K562 (cell line): ENCODE measurements at regions not wholly inside any gene's neighbourhood (a gene's known extent, or its start where the extent isn't known, plus 50 kb on each side); places are given as distances from the start of the nearest gene placed in this dataset.

Experiments used
- ATAC-seq: fragments of 200-7000 bp; cut with Tn5 transposase; 3 replicates; pipeline ENCODE4 v1.9.1; 2020; ENCODE audit warnings: moderate library complexity
- BruUV-seq: library from RNA; stranded (reverse); fragments of 400-500 nt; replicated peaks from 2 replicates; lab custom pipeline; 2021; lab: Mats Ljungman, UMichigan
- CTCF ChIA-PET: fragments of 300-600 bp; formaldehyde crosslinking; extraction: SDS; loops from one replicate; lab custom pipeline; 2021; ENCODE audit warnings: low intra/inter-chr PET ratio; lab: Yijun Ruan, JAX
- POLR2A ChIA-PET: fragments of 300-600, 350-650 bp; sonication (Branson Sonifier 250); formaldehyde crosslinking; extraction: SDS; loops from one replicate; lab custom pipeline; 2021; ENCODE audit warnings: antibody characterized with exemption, inconsistent platforms; lab: Yijun Ruan, JAX
- DNase-seq, 4 experiments: peaks; one replicate each; pipeline versions ENCODE4 v3.0.0 to v3.0.0-alpha.2; 2011 to 2018; ENCODE audit warnings: low spot score in 3 of 4, mixed read lengths in 3 of 4; ENCODE audit errors: extremely low read depth in 1 of 4
- FAIRE-seq: peaks from 2 replicates; lab custom pipeline; 2011; peaks lifted over from hg19 to GRCh38; lab: Jason Lieb, UNC
- H2AFZ ChIP-seq: 2 replicates; pipeline ENCODE4 v1.6.0; 2011; ENCODE audit warnings: low read depth, low read length, control low read depth, inconsistent platforms
- H3K27ac ChIP-seq: fragments of 200-600 bp; 3 replicates; pipeline ENCODE4 v1.8.0; 2011; ENCODE audit warnings: low read depth, mild to moderate bottlenecking, control low read depth, inconsistent platforms, low read length, moderate library complexity, mixed read lengths; ENCODE audit errors: extremely low read depth
- H3K27me3 ChIP-seq, 2 experiments: fragments of 300-600 bp in 1 of 2; 2 replicates in 1 of 2; 3 replicates in 1 of 2; pipeline versions ENCODE4 v1.6.0 to v1.8.0; 2011; ENCODE audit warnings: inconsistent platforms in 2 of 2, low read length in 2 of 2, mild to moderate bottlenecking in 1 of 2, mixed read lengths in 1 of 2, moderate library complexity in 1 of 2; ENCODE audit not compliant: control insufficient read depth in 2 of 2, insufficient read depth in 2 of 2
- H3K36me3 ChIP-seq: fragments of 300-600 bp; 3 replicates; pipeline ENCODE4 v1.8.0; 2011; ENCODE audit warnings: mild to moderate bottlenecking, low read length, inconsistent platforms; ENCODE audit not compliant: control insufficient read depth, insufficient read depth
- H3K4me1 ChIP-seq, 2 experiments: fragments of 200-600 bp in 1 of 2; replicated peaks in 1 of 2; 2 replicates in 1 of 2; 3 replicates in 1 of 2; pipeline versions ENCODE4 v1.5.1 to v1.8.0; 2011; ENCODE audit warnings: inconsistent platforms in 2 of 2, low read length in 2 of 2, mild to moderate bottlenecking in 1 of 2, mixed read lengths in 1 of 2, moderate library complexity in 1 of 2; ENCODE audit not compliant: control insufficient read depth in 2 of 2, insufficient read depth in 2 of 2
- H3K4me2 ChIP-seq: 2 replicates; pipeline ENCODE4 v1.6.1; 2011; ENCODE audit warnings: low read length, control low read depth, inconsistent platforms, mixed read lengths; ENCODE audit not compliant: insufficient read depth
- H3K4me3 ChIP-seq: fragments of 200-600 bp; sonication (generic), shearing (Covaris generic); 2 replicates; pipeline ENCODE4 v1.5.1; 2016; ENCODE audit warnings: control low read depth, inconsistent platforms
- H3K79me2 ChIP-seq: fragments of 200-600 bp; 3 replicates; pipeline ENCODE4 v1.8.0; 2011; ENCODE audit warnings: low read length, inconsistent platforms; ENCODE audit not compliant: control insufficient read depth, insufficient read depth
- H3K9ac ChIP-seq, 2 experiments: 2 replicates each; pipeline versions ENCODE4 v1.6.0 to v1.6.1; 2011; ENCODE audit warnings: low read depth in 2 of 2, low read length in 2 of 2, control low read depth in 1 of 2, inconsistent platforms in 1 of 2, mild to moderate bottlenecking in 1 of 2, mixed read lengths in 1 of 2; ENCODE audit not compliant: insufficient read depth in 1 of 2
- H3K9me1 ChIP-seq: one replicate; pipeline ENCODE4 v1.6.0; 2011; ENCODE audit warnings: inconsistent platforms, mild to moderate bottlenecking, low read length, moderate library complexity; ENCODE audit not compliant: control insufficient read depth, insufficient read depth
- H3K9me3 ChIP-seq: replicated peaks from 2 replicates; pipeline ENCODE4 v1.5.1; 2011; ENCODE audit warnings: low read depth, low read length, inconsistent platforms; ENCODE audit not compliant: control insufficient read depth, insufficient read depth
- H4K20me1 ChIP-seq: replicated peaks from 2 replicates; pipeline ENCODE4 v1.6.1; 2011; ENCODE audit warnings: low read length, inconsistent platforms, mixed read lengths; ENCODE audit not compliant: control insufficient read depth, insufficient read depth
- ATF6 ChIP-seq: sonication (generic); formaldehyde crosslinking; IDR thresholded peaks from 2 replicates; pipeline ENCODE4 v1.4.0; 2020; ENCODE audit warnings: mild to moderate bottlenecking, missing genetic modification reagents
- DDX20 ChIP-seq: fragments of 450-650 bp; IDR thresholded peaks from 2 replicates; pipeline ENCODE4 v1.6.1; 2016; ENCODE audit warnings: missing genetic modification characterization, low read depth, mild to moderate bottlenecking, missing compliant biosample characterization, moderate library complexity
- ETS1 ChIP-seq: conservative IDR thresholded peaks from 2 replicates; pipeline ENCODE4 v1.6.1; 2011; ENCODE audit warnings: low read depth, mild to moderate bottlenecking, low read length; ENCODE audit not compliant: control insufficient read depth
- HEY1 ChIP-seq: fragments of 250-450 bp; sonication (Bioruptor Pico); IDR thresholded peaks from 2 replicates; pipeline ENCODE4 v1.5.0; 2020; ENCODE audit warnings: mild to moderate bottlenecking, moderate library complexity, borderline replicate concordance
- HNRNPL ChIP-seq: fragments of 200-400 bp; formaldehyde crosslinking; IDR thresholded peaks from 2 replicates; pipeline ENCODE4 v1.6.1; 2017; ENCODE audit warnings: low read depth, mild to moderate bottlenecking, low read length
- HSF4 ChIP-seq: fragments of 250-450 bp; sonication (Bioruptor Pico); IDR thresholded peaks from 2 replicates; pipeline ENCODE4 v2.1.2; 2022; ENCODE audit warnings: mild to moderate bottlenecking, moderate library complexity, borderline replicate concordance
- MYNN ChIP-seq, 2 experiments: sonication (generic); formaldehyde crosslinking in 1 of 2; IDR thresholded peaks; 2 replicates each; pipeline versions ENCODE4 v1.5.0 to v1.6.1; 2016 to 2020; ENCODE audit warnings: antibody characterized with exemption in 1 of 2, missing genetic modification reagents in 1 of 2
- NEUROD1 ChIP-seq: fragments of 150-350 bp; IDR thresholded peaks from 2 replicates; pipeline ENCODE4 v1.6.1; 2014; ENCODE audit warnings: borderline replicate concordance, low read length, low read depth; ENCODE audit not compliant: partially characterized antibody
- NR2C2 ChIP-seq, 2 experiments: fragments of 200-800 bp in 1 of 2; sonication (Bioruptor generic) in 1 of 2; sonication (generic) in 1 of 2; formaldehyde crosslinking in 1 of 2; IDR thresholded peaks; 2 replicates each; pipeline versions ENCODE4 v1.6.1 to v1.8.0; 2016 to 2022; ENCODE audit warnings: mild to moderate bottlenecking in 1 of 2, missing compliant biosample characterization in 1 of 2, missing genetic modification characterization in 1 of 2, missing genetic modification reagents in 1 of 2
- PHF8 ChIP-seq: fragments of 200-600 bp; sonication (generic); IDR thresholded peaks from 2 replicates; pipeline ENCODE4 v1.6.1; 2012; ENCODE audit warnings: mixed run types, mild to moderate bottlenecking, inconsistent platforms, low read length, moderate library complexity, borderline replicate concordance
- PURB ChIP-seq: sonication (generic); formaldehyde crosslinking; IDR thresholded peaks from 2 replicates; pipeline ENCODE4 v1.9.0; 2021; ENCODE audit warnings: low read depth, mild to moderate bottlenecking, missing genetic modification reagents
- SRF ChIP-seq, 2 experiments: fragments of 250-450, 450-650 bp in 1 of 2; sonication (Bioruptor Pico) in 1 of 2; sonication (generic) in 1 of 2; formaldehyde crosslinking; IDR thresholded peaks; 2 replicates each; pipeline versions ENCODE4 v1.5.0 to v1.5.1; 2020 to 2022; ENCODE audit warnings: mild to moderate bottlenecking in 1 of 2, missing genetic modification reagents in 1 of 2
- SRSF1 ChIP-seq: fragments of 200-400 bp; formaldehyde crosslinking; IDR thresholded peaks from 2 replicates; pipeline ENCODE4 v1.6.1; 2017; ENCODE audit warnings: mild to moderate bottlenecking, low read depth, low read length, moderate library complexity
- TRIM24 ChIP-seq, 2 experiments: fragments of 450-650 bp; IDR thresholded peaks; 2 replicates each; pipeline ENCODE4 v1.6.1; 2016
- ZFX ChIP-seq: sonication (generic); formaldehyde crosslinking; IDR thresholded peaks from 2 replicates; pipeline ENCODE4 v1.8.0; 2022; ENCODE audit warnings: mild to moderate bottlenecking, missing genetic modification reagents, moderate library complexity
- ZNF316 ChIP-seq: fragments of 450-650 bp; IDR thresholded peaks from 2 replicates; pipeline ENCODE4 v1.6.1; 2016
- ZNF778 ChIP-seq: fragments of 450-650 bp; formaldehyde crosslinking; IDR thresholded peaks from 2 replicates; pipeline ENCODE4 v1.4.0; 2020; ENCODE audit warnings: mild to moderate bottlenecking, moderate library complexity
- ZNF830 ChIP-seq: fragments of 250-450 bp; sonication (Bioruptor Pico); IDR thresholded peaks from 2 replicates; pipeline ENCODE4 v1.5.0; 2021; ENCODE audit warnings: mild to moderate bottlenecking
- in situ Hi-C: fragments of 300-500 bp; cut with MboI; formaldehyde crosslinking; loops from 4 replicates; pipeline ENCODE4 v1.15.0; 2018; ENCODE audit warnings: inconsistent platforms, mixed read lengths
- intact Hi-C: fragments of 100-400 bp; cut with micrococcal nuclease; formaldehyde crosslinking; loops from 2 replicates; pipeline ENCODE4 v1.14.2; 2022
- TF ChIP-seq, protein P1 (sequence below): fragments of 450-650 bp; IDR thresholded peaks from 2 replicates; pipeline ENCODE4 v1.6.1; 2016; ENCODE audit warnings: low read depth, mild to moderate bottlenecking, moderate library complexity

DNA sequence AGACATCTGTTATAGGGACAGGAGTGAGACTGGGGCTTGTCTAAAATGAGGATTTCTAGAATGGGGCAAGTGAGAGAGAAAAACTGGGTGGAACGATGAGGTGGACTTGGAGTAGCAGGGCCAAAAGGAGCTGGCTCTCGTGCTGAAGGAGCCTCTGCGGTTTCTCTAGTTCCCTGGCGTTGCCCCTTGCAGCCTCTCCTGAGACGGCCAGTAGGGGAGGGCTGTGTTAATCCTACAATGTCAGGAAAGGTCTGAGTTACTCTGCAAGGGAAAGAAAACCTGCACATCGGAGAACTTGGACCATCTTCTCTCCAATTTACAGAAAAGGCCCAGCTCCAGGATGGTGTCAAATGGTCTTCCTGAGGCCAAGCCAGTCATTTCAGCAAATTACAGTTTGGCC is 963.8 kb upstream of the FLRT2 start (continued):
- no peak for TF ChIP-seq ETS1
- TF ChIP-seq HNRNPL, result no peak

- no peak overlapping the region for H3K27ac ChIP-seq
- no peaks in the 10 kb centered on the region for H3K9me3 ChIP-seq
- H3K4me1 ChIP-seq, result no peaks in the 10 kb centered on the region
- no peaks in the 10 kb centered on the region for H3K27me3 ChIP-seq
- no peak for DNase-seq
- intact Hi-C loops (no loop called here), in situ Hi-C loops (no loop called here)
- BruUV-seq, result no TSS peak
- FAIRE-seq, result no peak
- H3K4me2 ChIP-seq, result no peak overlapping the region
- TF ChIP-seq, protein P1, sequence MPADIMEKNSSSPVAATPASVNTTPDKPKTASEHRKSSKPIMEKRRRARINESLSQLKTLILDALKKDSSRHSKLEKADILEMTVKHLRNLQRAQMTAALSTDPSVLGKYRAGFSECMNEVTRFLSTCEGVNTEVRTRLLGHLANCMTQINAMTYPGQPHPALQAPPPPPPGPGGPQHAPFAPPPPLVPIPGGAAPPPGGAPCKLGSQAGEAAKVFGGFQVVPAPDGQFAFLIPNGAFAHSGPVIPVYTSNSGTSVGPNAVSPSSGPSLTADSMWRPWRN, result no peak
- TF ChIP-seq ZNF316, result no peak
- TF ChIP-seq HSF4 (CRISPR knock-in tag), result no peak
- no peak for TF ChIP-seq ATF6 (CRISPR knock-in tag)
- no peak for TF ChIP-seq ZNF778 (CRISPR knock-in tag)
- no peak for TF ChIP-seq SRSF1
- no peak for TF ChIP-seq DDX20 (tag)
- no peak for TF ChIP-seq MYNN (IDR thresholded peaks at IDR 0.05)
- no peak for TF ChIP-seq MYNN (CRISPR knock-in tag; IDR thresholded peaks at IDR 0.05)
- TF ChIP-seq ZNF830 (CRISPR knock-in tag), result no peak
- no peak for TF ChIP-seq NEUROD1
- TF ChIP-seq PURB (CRISPR knock-in tag), result no peak
- TF ChIP-seq PHF8, result no peak
- no peak for TF ChIP-seq TRIM24 (IDR thresholded peaks at IDR 0.05)
- no peak for TF ChIP-seq HEY1
- TF ChIP-seq ZFX (CRISPR knock-in tag), result no peak
- no peak for TF ChIP-seq NR2C2 (CRISPR knock-in tag; IDR thresholded peaks at IDR 0.05)
- TF ChIP-seq NR2C2 (tag; IDR thresholded peaks at IDR 0.05), result no peak
- TF ChIP-seq SRF (CRISPR knock-in tag; IDR thresholded peaks at IDR 0.05), result no peak
- POLR2A ChIA-PET, result no interaction called here
- no peak for ATAC-seq
- H3K36me3 ChIP-seq, result no peaks in the 10 kb centered on the region
- CTCF ChIA-PET, result no interaction called here
- no peak overlapping the region for H2AFZ ChIP-seq
- no peak overlapping the region for H3K9ac ChIP-seq
- H3K4me3 ChIP-seq, result no peak overlapping the region
- no peaks in the 10 kb centered on the region for H3K9me1 ChIP-seq
- no peaks in the 10 kb centered on the region for H4K20me1 ChIP-seq
- H3K79me2 ChIP-seq, result no peaks in the 10 kb centered on the region
Measured at GRCh38 chr14:84575681-84576080, 954.3 kb upstream of the FLRT2 start.
